CD4-positive, alpha-beta memory T cell (primary cell): ENCODE measurements at regions not wholly inside any gene's neighbourhood (a gene's known extent, or its start where the extent isn't known, plus 50 kb on each side); places are given as distances from the start of the nearest gene placed in this dataset.

Experiments
- CTCF ChIA-PET: fragments of 350-600 bp; sonication (Branson Sonifier 250); formaldehyde crosslinking; loops from one replicate; lab custom pipeline; 2021; ENCODE audit warnings: inconsistent platforms; ENCODE audit not compliant: partially characterized antibody; lab: Charles Lee
- POLR2A ChIA-PET: fragments of 350-600 bp; sonication (Branson Sonifier 250); formaldehyde crosslinking; loops from one replicate; lab custom pipeline; 2021; ENCODE audit not compliant: partially characterized antibody; lab: Charles Lee
- DNase-seq, 5 donors: peaks; one replicate each; pipeline versions ENCODE4 v3.0.0 to v3.0.0-alpha.2; 2020 to 2022; ENCODE audit warnings: mixed read lengths in 1 of 5
- H3K27ac ChIP-seq: one replicate; pipeline ENCODE4 v1.7.0; 2013; ENCODE audit warnings: low read depth, low read length
- H3K27me3 ChIP-seq: 2 replicates; pipeline ENCODE4 v1.7.0; 2013; ENCODE audit warnings: mild to moderate bottlenecking, low read length, moderate library complexity; ENCODE audit not compliant: insufficient read depth
- H3K36me3 ChIP-seq: 2 replicates; pipeline ENCODE4 v1.7.0; 2013; ENCODE audit warnings: mild to moderate bottlenecking, low read length, moderate library complexity; ENCODE audit not compliant: insufficient read depth
- H3K4me1 ChIP-seq: 2 replicates; pipeline ENCODE4 v1.7.0; 2013; ENCODE audit warnings: mild to moderate bottlenecking, low read length, moderate library complexity; ENCODE audit not compliant: insufficient read depth
- H3K4me3 ChIP-seq, 2 donors: one replicate each; pipeline ENCODE4 v1.7.0; 2013; ENCODE audit warnings: low read length in 2 of 2, mild to moderate bottlenecking in 1 of 2
- H3K9me3 ChIP-seq, 2 donors: one replicate each; pipeline ENCODE4 v1.7.0; 2013; ENCODE audit warnings: low read length in 2 of 2, control low read depth in 1 of 2; ENCODE audit not compliant: control insufficient read depth in 1 of 2
- H3K27ac Mint-ChIP-seq, 7 donors: one replicate each; pipeline ENCODE4 v1.8.0; 2020 to 2021; ENCODE audit warnings: mixed read lengths in 7 of 7, mild to moderate bottlenecking in 6 of 7, inconsistent platforms in 3 of 7, moderate library complexity in 3 of 7
- H3K27me3 Mint-ChIP-seq, 2 donors: one replicate each; pipeline ENCODE4 v1.8.0; 2020 to 2021; ENCODE audit warnings: mixed read lengths in 2 of 2
- H3K36me3 Mint-ChIP-seq, 2 donors: one replicate each; pipeline ENCODE4 v1.8.0; 2020 to 2021; ENCODE audit warnings: mixed read lengths in 2 of 2, inconsistent platforms in 1 of 2, mild to moderate bottlenecking in 1 of 2
- H3K4me1 Mint-ChIP-seq, 4 donors: one replicate each; pipeline ENCODE4 v1.8.0; 2020 to 2021; ENCODE audit warnings: mixed read lengths in 4 of 4, mild to moderate bottlenecking in 1 of 4
- H3K4me3 Mint-ChIP-seq, 8 donors: one replicate each; pipeline ENCODE4 v1.8.0; 2020 to 2021; ENCODE audit warnings: mixed read lengths in 8 of 8, mild to moderate bottlenecking in 7 of 8, moderate library complexity in 6 of 8, inconsistent platforms in 3 of 8
- H3K9me3 Mint-ChIP-seq, 8 donors: one replicate each; pipeline ENCODE4 v1.8.0; 2020 to 2021; ENCODE audit warnings: mixed read lengths in 8 of 8, mild to moderate bottlenecking in 5 of 8, inconsistent platforms in 3 of 8, moderate library complexity in 1 of 8
- intact Hi-C: fragments of 100-400 bp; cut with micrococcal nuclease; formaldehyde crosslinking; loops from one replicate; pipeline ENCODE4 v1.15.1; 2023

- H3K27me3 Mint-ChIP-seq = peaks cover 0 to 2% of the 10 kb centered on the region in 2 donors
- H3K27me3 ChIP-seq = no peaks in the 10 kb centered on the region
- no peaks in the 10 kb centered on the region for H3K9me3 ChIP-seq
- peaks cover 0 to 3% (median 0%) of the 10 kb centered on the region in 4 donors for H3K4me1 Mint-ChIP-seq
- intact Hi-C loops = no loop called here
- no peak overlapping the region for H3K4me3 Mint-ChIP-seq
- H3K36me3 Mint-ChIP-seq = no peaks in the 10 kb centered on the region
- no peaks in the 10 kb centered on the region for H3K4me1 ChIP-seq
- ChIA-PET CTCF (no interaction called here), POLR2A (no interaction called here)
- no peak overlapping the region for H3K27ac Mint-ChIP-seq
- DNase-seq = no peak
- H3K9me3 Mint-ChIP-seq = peaks cover 0 to 3% (median 0%) of the 10 kb centered on the region in 8 donors
- no peaks in the 10 kb centered on the region for H3K36me3 ChIP-seq
- no peak overlapping the region for H3K4me3 ChIP-seq
- H3K27ac ChIP-seq = no peak overlapping the region
Observed at GRCh38 chr22:49153921-49154320, 673.8 kb downstream of the BRD1 start.

GRCh38 chr22:49152939-49153770, 674.5 kb downstream of the BRD1 start:
- H3K36me3 ChIP-seq = no peaks in the 10 kb centered on the region
- CTCF ChIA-PET = no interaction called here
- H3K36me3 Mint-ChIP-seq = no peaks in the 10 kb centered on the region
- H3K27ac Mint-ChIP-seq = no peak overlapping the region
- no peak for DNase-seq
- H3K27me3 ChIP-seq = no peaks in the 10 kb centered on the region
- no peak overlapping the region for H3K4me3 Mint-ChIP-seq
- peaks cover 2% of the 10 kb centered on the region in 2 donors for H3K27me3 Mint-ChIP-seq
- H3K9me3 ChIP-seq = no peaks in the 10 kb centered on the region
- no peak overlapping the region for H3K27ac ChIP-seq
- H3K4me3 ChIP-seq = no peak overlapping the region
- intact Hi-C loops = no loop called here
- POLR2A ChIA-PET = no interaction called here
- H3K4me1 ChIP-seq = no peaks in the 10 kb centered on the region
- peaks cover 0 to 3% (median 0%) of the 10 kb centered on the region in 8 donors for H3K9me3 Mint-ChIP-seq
- H3K4me1 Mint-ChIP-seq = peaks cover 0 to 3% (median 0%) of the 10 kb centered on the region in 4 donors

GRCh38 chr22:49152127-49152938, 675.3 kb downstream of the BRD1 start:
- DNase-seq = no peak
- intact Hi-C loops = no loop called here
- POLR2A ChIA-PET = no interaction called here
- H3K36me3 Mint-ChIP-seq = no peaks in the 10 kb centered on the region
- CTCF ChIA-PET = no interaction called here
- H3K4me3 Mint-ChIP-seq = no peak overlapping the region
- peaks cover 0 to 3% (median 0%) of the 10 kb centered on the region in 8 donors for H3K9me3 Mint-ChIP-seq
- H3K27me3 Mint-ChIP-seq = peaks cover 2% of the 10 kb centered on the region in 2 donors
- Histone ChIP-seq H3K27me3 (no peaks in the 10 kb centered on the region), H3K36me3 (no peaks in the 10 kb centered on the region), H3K4me1 (no peaks in the 10 kb centered on the region), H3K9me3 (no peaks in the 10 kb centered on the region), H3K4me3 (no peak overlapping the region), H3K27ac (no peak overlapping the region)
- peaks cover 0 to 3% (median 0%) of the 10 kb centered on the region in 4 donors for H3K4me1 Mint-ChIP-seq
- no peak overlapping the region for H3K27ac Mint-ChIP-seq

- Mint-ChIP-seq H3K4me3 (no peak overlapping the region), H3K9me3 (peaks cover 0 to 3% (median 0%) of the 10 kb centered on the region in 8 donors), H3K27me3 (peaks cover 2% of the 10 kb centered on the region in 2 donors), H3K4me1 (peaks cover 0 to 3% (median 0%) of the 10 kb centered on the region in 4 donors), H3K36me3 (no peaks in the 10 kb centered on the region), H3K27ac (no peak overlapping the region)
- H3K4me3 ChIP-seq = no peak overlapping the region
- POLR2A ChIA-PET = no interaction called here
- no peaks in the 10 kb centered on the region for H3K36me3 ChIP-seq
- intact Hi-C loops = no loop called here
- no peak for DNase-seq
- H3K27ac ChIP-seq = no peak overlapping the region
- H3K27me3 ChIP-seq = no peaks in the 10 kb centered on the region
- no peaks in the 10 kb centered on the region for H3K9me3 ChIP-seq
- no peaks in the 10 kb centered on the region for H3K4me1 ChIP-seq
- CTCF ChIA-PET = no interaction called here
Observed at GRCh38 chr22:49151256-49152126, 676.2 kb downstream of the BRD1 start.

- no peaks in the 10 kb centered on the region for H3K27me3 ChIP-seq
- no peak overlapping the region for H3K4me3 ChIP-seq
- CTCF ChIA-PET = no interaction called here
- no peak for DNase-seq
- H3K9me3 Mint-ChIP-seq = peaks cover 0 to under 1% (median 0%) of the 10 kb centered on the region in 8 donors
- H3K4me3 Mint-ChIP-seq = no peak overlapping the region
- H3K27ac ChIP-seq = no peak overlapping the region
- no peaks in the 10 kb centered on the region for H3K4me1 ChIP-seq
- H3K27ac Mint-ChIP-seq = no peak overlapping the region
- intact Hi-C loops = no loop called here
- H3K4me1 Mint-ChIP-seq = peaks cover 0 to 3% (median 0%) of the 10 kb centered on the region in 4 donors
- no peaks in the 10 kb centered on the region for H3K9me3 ChIP-seq
- peaks cover 2% of the 10 kb centered on the region in 2 donors for H3K27me3 Mint-ChIP-seq
- POLR2A ChIA-PET = no interaction called here
- H3K36me3 ChIP-seq = no peaks in the 10 kb centered on the region
- H3K36me3 Mint-ChIP-seq = no peaks in the 10 kb centered on the region
Observed at GRCh38 chr22:49150801-49151221, 676.9 kb downstream of the BRD1 start.

GRCh38 chr22:49149721-49150608, 677.7 kb downstream of the BRD1 start:
- Mint-ChIP-seq H3K9me3 (no peaks in the 10 kb centered on the region), H3K4me1 (peaks cover 0 to 3% (median 0%) of the 10 kb centered on the region in 4 donors), H3K27me3 (peaks cover 2 to 5% of the 10 kb centered on the region in 2 donors), H3K27ac (no peak overlapping the region), H3K4me3 (no peak overlapping the region), H3K36me3 (no peaks in the 10 kb centered on the region)
- H3K27me3 ChIP-seq = no peaks in the 10 kb centered on the region
- no peak for DNase-seq
- H3K4me1 ChIP-seq = no peaks in the 10 kb centered on the region
- ChIA-PET CTCF (no interaction called here), POLR2A (no interaction called here)
- intact Hi-C loops = no loop called here
- H3K27ac ChIP-seq = no peak overlapping the region
- H3K9me3 ChIP-seq = no peaks in the 10 kb centered on the region
- no peaks in the 10 kb centered on the region for H3K36me3 ChIP-seq
- no peak overlapping the region for H3K4me3 ChIP-seq
